Colonic mucosa (tissue), 4 donors: ENCODE measurements at regions not wholly inside any gene's neighbourhood (a gene's known extent, or its start where the extent isn't known, plus 50 kb on each side); places are given as distances from the start of the nearest gene placed in this dataset.

ENCODE experiments used
- DNase-seq: peaks from one replicate; pipeline ENCODE4 v3.0.0-alpha.2; 2020
- H3K27ac ChIP-seq: fragments of 200-600 bp; one replicate; pipeline ENCODE4 v1.8.0; 2021
- H3K27me3 ChIP-seq: fragments of 200-600 bp; one replicate; pipeline ENCODE4 v1.8.0; 2021
- H3K36me3 ChIP-seq: fragments of 200-600 bp; one replicate; pipeline ENCODE4 v1.8.0; 2021
- H3K4me1 ChIP-seq: fragments of 200-600 bp; one replicate; pipeline ENCODE4 v1.8.0; 2021; ENCODE audit warnings: mild to moderate bottlenecking
- H3K4me3 ChIP-seq: fragments of 200-600 bp; one replicate; pipeline ENCODE4 v1.8.0; 2021
- H3K9ac ChIP-seq, 2 donors: one replicate each; pipeline ENCODE4 v1.7.0; 2013; ENCODE audit warnings: control low read depth in 2 of 2, low read depth in 2 of 2, low read length in 2 of 2
- H3K9me3 ChIP-seq: fragments of 200-600 bp; one replicate; pipeline ENCODE4 v1.8.0; 2021
- CTCF ChIP-seq: fragments of 200-600 bp; IDR thresholded peaks from one replicate; pipeline ENCODE4 v1.8.0; 2022; ENCODE audit warnings: antibody characterized with exemption, mild to moderate bottlenecking
- intact Hi-C: fragments of 100-400 bp; cut with DNase I; formaldehyde crosslinking; loops from one replicate; pipeline ENCODE4 v1.14.1; 2022
- donor health status: healthy.
- donor health status: DM: no; HTN: no; CAD: no.
- donor health status: DM: no; HTN: no; CAD: no.

DNA sequence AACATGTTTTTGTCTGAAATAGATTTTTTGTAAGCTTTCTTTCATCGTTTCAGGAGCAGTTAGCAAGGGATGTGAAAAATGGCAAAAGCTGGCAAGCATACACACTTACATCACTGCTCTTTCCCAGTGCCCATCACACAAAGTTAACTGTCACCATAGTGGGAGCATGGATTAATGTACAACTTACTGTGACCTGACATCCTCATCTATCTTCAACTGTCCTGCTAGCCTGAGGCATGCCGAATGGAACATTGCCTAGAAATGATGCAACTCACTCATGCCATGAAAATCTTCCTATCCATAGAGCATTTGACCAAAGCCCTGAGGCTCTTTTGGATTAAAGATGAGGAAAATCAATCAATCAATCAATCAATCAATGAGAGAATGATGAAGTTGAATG, 491.7 kb upstream of the SLC10A2 start:
- Histone ChIP-seq H3K9ac (no peak overlapping the region), H3K27ac (no peak overlapping the region), H3K36me3 (no peaks in the 10 kb centered on the region), H3K4me3 (no peak overlapping the region), H3K9me3 (no peaks in the 10 kb centered on the region), H3K27me3 (no peaks in the 10 kb centered on the region), H3K4me1 (no peaks in the 10 kb centered on the region)
- TF ChIP-seq CTCF, result no peak
- intact Hi-C loops, result no loop called here
- DNase-seq, result no peak

DNA sequence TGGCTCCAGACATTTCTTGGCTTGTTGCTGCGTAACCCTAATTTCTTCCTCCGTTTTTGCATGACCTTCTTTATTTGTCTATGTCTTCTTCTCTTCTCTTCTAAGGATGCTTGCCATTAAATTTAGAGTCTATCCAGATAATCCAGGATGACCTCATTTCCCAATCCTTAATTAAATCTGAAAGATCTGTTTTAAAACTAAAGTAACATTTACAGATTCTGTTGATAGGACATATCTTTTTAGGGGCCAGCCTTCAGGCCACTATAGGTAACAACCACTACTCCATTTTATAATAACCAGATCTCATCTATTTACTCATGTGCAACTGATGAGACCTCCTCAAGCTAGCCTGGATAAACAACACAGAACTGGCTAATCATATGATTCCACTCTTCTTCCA, 490.5 kb upstream of the SLC10A2 start:
- no peak for DNase-seq
- H3K27ac ChIP-seq, result no peak overlapping the region
- H3K27me3 ChIP-seq, result no peaks in the 10 kb centered on the region
- no peak overlapping the region for H3K4me3 ChIP-seq
- intact Hi-C loops, result no loop called here
- H3K4me1 ChIP-seq, result no peaks in the 10 kb centered on the region
- H3K9me3 ChIP-seq, result no peaks in the 10 kb centered on the region
- H3K9ac ChIP-seq, result no peak overlapping the region
- TF ChIP-seq CTCF, result no peak
- no peaks in the 10 kb centered on the region for H3K36me3 ChIP-seq

DNA sequence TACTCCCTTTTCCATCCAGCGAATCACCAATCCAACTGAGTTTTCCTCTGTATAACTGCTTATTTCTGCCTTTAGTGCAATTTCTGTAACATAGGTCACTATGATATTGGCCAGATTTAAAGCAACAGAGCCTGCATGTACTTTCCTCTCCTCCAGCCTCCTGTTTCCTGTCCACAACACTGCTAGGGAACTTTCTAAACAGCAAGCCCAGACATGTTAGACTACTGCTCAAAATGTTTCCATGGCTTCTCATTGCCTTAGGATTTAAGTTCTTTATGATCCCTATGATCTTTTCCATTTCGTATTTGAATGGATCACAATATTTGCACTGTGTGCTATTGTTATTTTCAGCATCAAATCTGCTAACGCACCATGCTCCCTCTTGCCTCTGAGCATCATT, 481.7 kb upstream of the SLC10A2 start:
- intact Hi-C loops, result no loop called here
- no peak for TF ChIP-seq CTCF

DNA sequence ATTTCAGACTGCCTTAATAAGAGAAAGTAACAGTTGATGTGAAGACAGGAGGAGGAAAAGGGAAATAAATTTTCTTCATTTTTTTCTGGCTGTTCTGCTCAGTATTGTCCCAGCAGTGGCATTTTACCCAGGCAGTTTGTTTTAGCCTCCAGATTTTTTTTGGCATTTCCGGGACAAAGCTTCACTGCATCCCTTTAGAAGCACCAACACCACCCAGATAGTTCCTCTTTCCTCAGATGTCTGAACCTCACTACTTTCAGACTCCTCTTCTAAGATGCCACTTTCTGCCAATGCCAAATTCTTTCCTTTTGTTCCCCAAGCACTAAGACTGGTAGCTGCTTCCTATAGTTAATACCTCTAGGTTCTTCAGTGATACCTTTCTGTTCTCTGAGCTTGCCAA, 480.1 kb upstream of the SLC10A2 start:
- no peaks in the 10 kb centered on the region for H3K9me3 ChIP-seq
- H3K4me1 ChIP-seq, result no peaks in the 10 kb centered on the region
- TF ChIP-seq CTCF, result no peak
- no peak for DNase-seq
- H3K36me3 ChIP-seq, result no peaks in the 10 kb centered on the region
- no peak overlapping the region for H3K4me3 ChIP-seq
- no peaks in the 10 kb centered on the region for H3K27me3 ChIP-seq
- H3K9ac ChIP-seq, result no peak overlapping the region
- intact Hi-C loops, result no loop called here
- H3K27ac ChIP-seq, result no peak overlapping the region

More for the DNA sequence above, 481.7 kb upstream of the SLC10A2 start:
- Histone ChIP-seq H3K9ac (no peak overlapping the region), H3K4me3 (no peak overlapping the region), H3K36me3 (no peaks in the 10 kb centered on the region), H3K9me3 (no peaks in the 10 kb centered on the region), H3K27ac (no peak overlapping the region), H3K4me1 (no peaks in the 10 kb centered on the region), H3K27me3 (no peaks in the 10 kb centered on the region)
- DNase-seq, result no peak

DNA sequence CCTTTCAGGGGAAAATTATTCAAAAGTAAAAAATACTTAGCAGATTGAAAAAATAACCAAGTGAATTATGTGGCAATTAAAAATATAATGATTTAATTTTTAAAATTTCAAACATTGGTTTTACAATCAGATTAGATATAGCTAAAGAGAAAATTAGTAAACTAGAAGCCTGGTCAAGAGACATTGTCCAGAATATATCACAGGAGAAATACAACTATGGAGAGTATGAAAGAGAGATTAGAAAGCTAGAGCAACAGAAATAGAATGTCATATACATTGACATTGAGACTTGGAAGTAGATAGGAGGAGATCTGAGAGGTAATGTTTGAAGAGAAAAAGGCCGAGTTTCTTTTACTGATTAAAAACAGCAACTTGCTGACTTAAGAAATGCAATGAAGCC, 476.4 kb upstream of the SLC10A2 start:
- H3K9ac ChIP-seq, result no peak overlapping the region
- no peak for DNase-seq
- H3K4me3 ChIP-seq, result no peak overlapping the region
- H3K27ac ChIP-seq, result no peak overlapping the region
- H3K27me3 ChIP-seq, result no peaks in the 10 kb centered on the region
- no peak for TF ChIP-seq CTCF
- no peaks in the 10 kb centered on the region for H3K36me3 ChIP-seq
- intact Hi-C loops, result no loop called here
- H3K4me1 ChIP-seq, result no peaks in the 10 kb centered on the region
- no peaks in the 10 kb centered on the region for H3K9me3 ChIP-seq

GRCh38 chr13:103540382-103540765, 474.2 kb upstream of the SLC10A2 start:
- TF ChIP-seq CTCF, result no peak
- no peaks in the 10 kb centered on the region for H3K36me3 ChIP-seq

More at GRCh38 chr13:103540382-103540765, 474.2 kb upstream of the SLC10A2 start:
- H3K27ac ChIP-seq, result no peak overlapping the region
- no peaks in the 10 kb centered on the region for H3K4me1 ChIP-seq
- no peaks in the 10 kb centered on the region for H3K27me3 ChIP-seq
- intact Hi-C loops, result no loop called here
- no peaks in the 10 kb centered on the region for H3K9me3 ChIP-seq
- H3K9ac ChIP-seq, result no peak overlapping the region
- DNase-seq, result no peak
- no peak overlapping the region for H3K4me3 ChIP-seq
